HG02870 (cell line): ENCODE measurements at regions not wholly inside any gene's neighbourhood (a gene's known extent, or its start where the extent isn't known, plus 50 kb on each side); places are given as distances from the start of the nearest gene placed in this dataset.
"Not testable (repeated sequence)": the region's sequence is repeated elsewhere in the genome, so short reads cannot be mapped to it uniquely, and the experiment has no call there.

Experiments used
- ATAC-seq: cut with Tn5 transposase; IDR thresholded peaks from one replicate; pipeline ENCODE4 v1.9.1; 2021; ENCODE audit warnings: mild to moderate bottlenecking, moderate library complexity; ENCODE audit not compliant: unreplicated experiment

DNA sequence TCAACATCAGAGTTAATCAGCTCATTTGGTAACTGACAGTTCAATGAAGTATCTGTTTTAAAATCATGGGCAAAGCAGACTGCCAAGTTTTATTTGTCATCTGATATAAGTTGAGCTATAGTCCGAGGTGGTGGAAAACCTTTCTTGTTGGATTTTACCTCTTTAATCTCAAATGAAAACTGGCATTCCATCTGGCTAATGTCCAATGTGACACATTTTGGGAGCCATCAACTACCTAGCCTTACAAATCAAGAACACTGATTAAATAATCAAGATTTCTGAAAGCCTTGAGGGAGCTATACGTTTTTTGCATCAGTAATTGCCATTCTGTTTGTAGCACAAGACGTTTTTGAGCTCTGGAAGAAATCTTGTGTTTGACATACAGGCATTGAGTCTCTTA lies 1380.5 kb upstream of the WWC1 start:
- ATAC-seq: no peak

DNA sequence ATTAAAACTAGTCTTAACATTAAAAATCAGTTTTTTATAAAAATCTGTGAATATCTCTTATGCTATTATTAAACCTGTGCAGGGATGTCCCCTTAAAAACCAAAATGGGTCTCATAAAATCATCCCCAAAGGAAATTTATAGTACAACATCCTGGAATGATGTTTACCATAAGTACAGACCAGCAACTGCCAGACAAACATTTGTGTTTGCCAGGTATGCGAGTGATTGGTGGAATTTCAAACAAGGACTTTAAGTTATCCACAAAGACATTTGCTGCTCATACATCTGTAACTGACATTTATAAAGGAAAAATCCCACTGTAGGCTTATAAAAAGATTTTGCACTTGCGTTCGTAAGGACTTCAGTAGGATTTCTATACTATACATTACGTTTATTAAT lies 1375.4 kb upstream of the WWC1 start:
- ATAC-seq: no peak

DNA sequence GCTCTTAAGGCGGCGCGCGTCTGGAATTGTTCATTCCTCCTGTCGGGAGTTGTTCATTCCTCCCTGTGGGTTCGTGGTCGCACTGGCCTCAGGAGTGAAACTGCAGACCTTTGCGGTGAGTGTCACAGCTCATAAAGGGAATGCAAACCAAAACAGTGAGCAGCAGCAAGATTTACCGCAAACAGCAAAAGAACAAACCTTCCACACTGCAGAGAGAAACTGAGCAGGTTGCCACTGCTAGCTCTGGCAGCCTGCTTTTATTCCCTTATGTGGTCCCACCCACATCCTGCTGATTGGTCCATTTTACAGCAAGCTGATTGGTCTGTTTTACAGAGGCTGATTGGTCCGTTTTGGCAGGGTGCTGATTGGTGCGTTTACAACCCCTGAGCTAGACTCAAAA lies 1365.3 kb upstream of the WWC1 start:
- no peak for ATAC-seq

DNA sequence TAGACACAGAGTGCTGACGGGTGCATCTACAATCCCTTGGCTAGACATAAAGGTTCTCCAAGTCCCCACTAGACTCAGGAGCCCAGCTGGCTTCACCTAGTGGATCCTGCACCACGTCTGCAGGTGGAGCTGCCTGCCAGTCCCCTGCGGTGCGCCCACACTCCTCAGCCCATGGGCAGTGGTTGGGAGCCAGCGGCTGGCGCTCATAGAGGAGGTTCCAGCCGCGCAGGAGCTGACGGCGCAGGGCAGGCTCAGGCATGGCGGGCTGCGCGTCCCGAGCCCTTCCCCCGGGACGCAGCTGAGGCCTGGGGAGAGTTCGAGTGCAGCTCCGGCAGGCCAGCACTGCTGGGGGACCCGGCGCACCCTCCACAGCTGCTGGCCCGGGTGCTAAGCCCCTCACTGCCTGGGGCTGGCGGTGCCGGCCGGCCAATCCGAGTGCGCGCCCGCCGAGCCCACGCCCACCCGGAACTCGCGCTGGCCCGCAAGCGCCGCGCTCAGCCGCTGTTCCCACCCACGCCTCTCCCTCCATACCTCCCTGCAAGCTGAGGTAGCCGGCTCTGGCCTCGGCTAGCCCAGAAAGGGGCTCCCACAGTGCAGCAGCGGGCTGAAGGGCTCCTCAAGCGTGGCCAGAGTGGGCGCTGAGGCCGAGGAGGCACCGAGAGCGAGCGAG lies 1364.5 kb upstream of the WWC1 start:
- not testable (repeated sequence) for ATAC-seq

DNA sequence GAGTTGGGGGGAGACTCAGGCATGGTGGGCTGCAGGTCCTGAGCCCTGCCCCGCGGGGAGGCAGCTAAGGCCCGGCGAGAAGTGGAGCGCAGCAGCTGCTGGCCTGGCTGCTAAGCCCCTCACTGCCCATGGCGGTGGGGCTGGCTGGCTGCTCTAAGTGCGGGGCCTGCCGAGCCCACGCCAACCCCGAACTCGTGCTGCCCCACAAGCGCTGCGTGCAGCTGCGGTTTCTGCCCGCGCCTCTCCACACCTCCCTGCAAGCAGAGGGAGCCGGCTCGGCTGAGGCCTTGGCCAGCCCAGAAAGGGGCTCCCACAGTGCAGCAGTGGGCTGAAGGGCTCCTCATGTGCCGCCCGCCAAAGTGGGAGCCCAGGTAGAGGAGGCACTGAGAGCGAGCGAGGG lies 1355.1 kb upstream of the WWC1 start:
- ATAC-seq: no peak

DNA sequence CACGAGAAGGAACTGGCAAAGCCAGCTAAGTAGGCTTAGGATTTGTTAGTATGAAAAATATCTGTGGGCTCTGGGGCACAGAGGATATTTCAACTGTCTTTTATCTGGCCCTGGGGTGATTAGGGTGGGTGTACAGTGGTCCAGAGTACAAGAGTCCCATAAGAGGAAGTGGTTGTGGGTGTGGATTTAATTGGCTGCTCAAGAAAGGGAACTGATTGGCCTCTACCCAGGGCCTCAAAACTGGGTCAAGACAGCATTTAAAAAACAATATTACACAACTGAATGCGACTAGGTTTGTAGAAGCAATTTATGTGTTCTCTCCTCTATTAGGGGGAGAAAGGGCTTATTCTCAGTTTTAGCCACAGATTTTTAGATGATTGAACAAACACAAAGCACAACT lies 1353.4 kb upstream of the WWC1 start:
- no peak for ATAC-seq

DNA sequence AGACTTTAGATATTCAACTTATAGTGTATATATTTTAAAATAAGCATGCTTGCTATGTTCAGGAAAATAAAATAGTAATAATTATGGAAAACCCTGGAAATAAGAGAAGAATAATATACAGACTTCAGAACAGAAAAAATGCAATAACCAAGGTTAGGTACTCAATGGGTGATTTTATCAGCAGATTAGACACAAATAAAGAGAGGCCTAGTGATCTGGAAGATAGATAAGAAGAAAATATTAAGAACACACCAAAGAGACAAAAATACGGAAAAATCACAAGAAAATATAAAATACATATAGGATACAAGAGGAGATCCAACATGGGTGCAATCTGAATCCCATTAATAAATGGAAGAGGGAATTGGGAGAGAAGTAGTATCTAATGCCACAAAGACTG lies 1348.5 kb upstream of the WWC1 start:
- no peak for ATAC-seq

DNA sequence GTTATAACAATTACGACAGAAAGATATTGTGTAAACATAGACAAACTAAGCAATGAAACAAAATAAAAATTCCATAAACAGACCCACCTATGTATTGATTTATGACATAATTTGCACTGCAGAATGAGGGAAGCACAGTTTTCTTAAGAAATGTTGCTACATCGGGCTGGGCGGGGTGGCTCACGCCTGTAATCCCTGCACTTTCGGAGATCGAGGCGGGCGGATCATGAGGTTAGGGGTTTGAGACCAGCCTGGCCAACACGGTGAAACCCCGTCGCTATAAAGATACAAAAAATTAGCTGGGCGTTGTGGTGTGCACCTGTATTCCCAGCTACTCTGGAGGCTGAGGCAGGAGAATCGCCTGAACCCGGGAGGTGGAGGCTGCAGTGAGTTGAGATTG lies 1344.4 kb upstream of the WWC1 start:
- ATAC-seq: no peak

DNA sequence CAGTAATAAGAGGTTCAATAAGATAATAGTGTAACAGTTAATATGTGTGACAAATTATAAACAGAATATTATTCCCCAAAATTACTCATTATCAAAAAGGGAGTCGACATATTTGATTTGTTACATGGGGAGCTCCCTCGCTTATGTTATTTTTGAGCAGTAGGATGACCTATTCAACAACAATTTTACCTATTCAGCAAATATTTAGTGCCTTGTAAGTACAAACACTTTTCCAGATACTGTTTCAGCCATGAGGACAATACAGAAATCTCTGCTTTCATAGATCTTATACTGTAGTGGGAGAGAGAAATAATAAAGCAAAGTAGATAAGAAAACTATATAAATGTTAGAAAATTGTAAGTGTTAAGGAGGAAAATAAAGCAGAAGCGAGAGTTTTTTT lies 1342.8 kb upstream of the WWC1 start:
- no peak for ATAC-seq

DNA sequence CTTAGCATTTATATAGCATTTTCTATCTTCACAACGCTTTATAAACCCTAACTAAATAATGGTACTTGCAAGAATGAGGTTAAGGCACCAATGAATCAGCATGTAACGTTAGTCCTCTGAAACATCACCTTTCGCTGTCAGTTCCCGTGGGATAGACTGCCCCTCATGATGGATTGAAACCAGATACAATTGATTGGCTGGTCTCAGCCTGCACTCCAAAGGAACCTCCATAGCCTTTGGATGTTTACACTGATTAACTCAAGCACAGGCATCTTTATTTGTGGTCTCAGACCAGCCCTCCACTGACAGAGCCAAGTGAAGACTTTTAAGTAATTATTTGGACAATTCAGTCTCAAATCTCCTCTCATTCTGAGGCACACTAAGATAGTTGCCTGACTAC lies 1339.4 kb upstream of the WWC1 start:
- ATAC-seq: no peak

DNA sequence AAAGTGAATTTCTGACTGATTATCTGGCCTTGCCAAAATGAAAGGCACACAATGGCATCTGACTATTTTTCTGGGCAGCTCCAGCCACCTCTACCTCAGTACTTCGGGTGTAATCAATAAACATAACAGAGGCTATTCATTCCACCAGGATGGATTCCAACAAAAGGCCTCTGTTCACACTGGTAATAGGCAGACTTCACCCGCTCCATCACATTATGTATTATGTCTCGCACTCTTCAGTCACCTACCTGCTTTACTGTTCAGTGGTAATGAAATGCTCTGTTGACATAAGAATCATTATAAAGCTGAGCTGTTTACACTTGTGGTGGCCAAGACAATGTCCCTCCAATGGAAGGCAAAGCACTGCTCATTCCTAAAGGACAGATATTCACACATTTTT lies 1333.7 kb upstream of the WWC1 start:
- ATAC-seq: no peak

DNA sequence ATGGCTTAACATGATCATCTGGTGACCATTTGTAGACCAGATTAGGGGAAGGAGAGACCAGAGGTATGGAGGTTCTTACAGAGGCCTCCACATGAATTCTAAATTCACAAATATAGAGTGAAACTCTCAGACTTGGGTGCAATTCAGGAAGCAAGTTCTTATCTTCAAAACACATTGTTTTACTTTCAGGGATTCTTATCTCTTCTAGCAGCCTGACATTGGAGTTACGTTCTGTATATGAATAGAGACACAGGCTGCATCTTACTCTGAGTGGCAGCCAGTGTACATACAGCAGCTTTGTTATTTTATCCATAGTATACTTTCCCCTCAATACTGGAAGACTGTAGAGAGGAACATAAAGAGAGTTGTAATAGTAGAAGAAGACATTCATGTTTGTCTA lies 1331.7 kb upstream of the WWC1 start:
- no peak for ATAC-seq

DNA sequence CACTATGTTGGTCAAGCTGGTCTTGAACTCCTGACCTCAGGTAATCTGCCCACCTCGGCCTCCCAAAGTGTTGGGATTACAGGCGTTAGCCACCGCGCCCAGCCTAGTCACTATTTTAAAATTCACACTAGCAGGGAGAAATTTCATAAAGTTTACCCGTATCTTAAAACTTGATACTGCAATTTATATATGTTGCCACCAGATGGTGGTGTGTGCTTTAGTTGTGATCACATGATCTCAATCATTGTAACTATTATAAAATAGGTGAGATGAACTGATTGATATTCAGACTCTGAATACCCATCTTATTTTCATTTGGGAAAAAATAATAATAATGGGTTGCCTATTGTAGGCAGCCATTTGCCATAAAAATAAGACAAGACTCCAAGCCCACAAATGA lies 1330.4 kb upstream of the WWC1 start:
- no peak for ATAC-seq

DNA sequence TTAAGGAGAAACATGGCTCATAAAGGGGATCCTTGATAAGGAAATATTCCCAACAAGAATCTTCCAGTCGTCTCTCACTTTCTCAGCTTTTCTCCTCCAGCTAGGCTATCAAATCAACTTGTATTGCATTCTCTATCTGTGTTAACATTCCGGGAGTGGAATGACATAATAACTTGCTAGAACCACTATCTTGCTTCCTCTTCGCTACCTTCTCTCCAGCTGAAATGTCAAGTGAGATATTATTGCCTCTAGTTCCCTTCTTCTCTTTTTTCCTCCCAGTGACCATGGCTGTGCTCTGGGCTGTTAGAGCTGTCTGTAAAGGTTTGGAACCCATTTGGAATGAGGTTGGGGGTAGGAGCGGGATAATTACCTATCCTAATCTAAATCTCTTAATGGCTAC lies 1329.5 kb upstream of the WWC1 start:
- no peak for ATAC-seq

DNA sequence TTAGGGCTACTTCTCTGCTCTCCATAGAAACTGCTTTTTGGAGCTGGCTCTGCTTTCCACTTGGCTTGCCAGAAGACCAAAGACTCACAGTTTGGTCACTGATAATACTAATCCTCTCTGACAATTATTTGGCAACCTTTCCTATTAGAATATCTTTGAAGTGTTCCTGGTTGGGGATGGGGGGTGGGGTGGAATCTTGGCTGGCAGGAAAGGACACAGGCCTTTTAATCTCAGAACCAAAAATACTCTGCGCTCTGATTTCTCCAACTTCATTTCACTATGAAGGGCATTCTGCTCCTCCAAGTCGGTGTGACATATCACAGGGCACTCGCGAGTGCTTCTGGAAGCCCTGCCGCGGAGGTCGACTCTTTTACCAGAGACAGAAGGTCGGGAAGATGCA lies 1329.0 kb upstream of the WWC1 start:
- ATAC-seq: no peak

DNA sequence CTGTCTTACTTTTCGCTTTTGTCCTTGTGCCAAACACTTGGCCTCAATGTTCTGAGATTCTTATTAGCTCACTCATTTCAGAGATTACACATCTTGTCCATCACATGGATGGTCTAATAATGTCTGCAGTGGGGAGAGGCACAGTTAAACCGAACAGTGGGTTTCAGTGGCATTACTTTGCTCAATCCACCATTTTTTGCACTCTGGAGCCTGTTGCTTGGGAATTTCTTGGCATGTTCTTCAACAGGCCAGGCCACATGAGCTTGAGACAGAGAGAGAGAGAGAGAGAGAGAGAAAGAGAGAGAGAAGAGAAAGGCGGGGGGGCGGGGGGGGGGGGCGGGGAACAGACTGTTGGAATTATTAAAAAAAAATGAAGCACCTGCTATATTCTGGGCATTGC lies 1327.8 kb upstream of the WWC1 start:
- ATAC-seq: no peak

DNA sequence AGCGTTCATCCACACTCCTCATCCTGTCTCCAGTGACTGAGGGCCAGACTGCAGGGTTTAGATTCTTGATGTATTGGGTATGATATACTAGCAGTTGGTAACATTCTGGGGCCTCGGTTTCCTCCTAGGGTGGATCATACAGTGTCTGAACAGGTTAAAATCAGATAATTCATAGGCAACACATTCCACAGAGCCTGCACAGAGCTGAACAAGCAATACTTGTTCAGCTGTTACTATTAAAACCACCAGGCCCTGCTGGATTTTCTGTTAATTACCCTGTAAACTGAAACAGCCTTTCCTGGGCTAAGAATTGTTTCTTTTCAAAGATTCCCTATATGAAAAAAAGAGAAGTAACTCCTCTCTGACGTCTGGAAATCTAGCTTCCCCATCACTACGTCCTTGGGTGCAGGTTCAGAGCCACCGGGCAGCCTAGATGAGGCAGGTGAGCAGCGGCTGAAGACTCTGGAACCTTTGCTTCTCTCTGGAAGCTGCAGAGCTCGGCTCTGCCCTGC lies 1313.5 kb upstream of the WWC1 start:
- no peak for ATAC-seq

DNA sequence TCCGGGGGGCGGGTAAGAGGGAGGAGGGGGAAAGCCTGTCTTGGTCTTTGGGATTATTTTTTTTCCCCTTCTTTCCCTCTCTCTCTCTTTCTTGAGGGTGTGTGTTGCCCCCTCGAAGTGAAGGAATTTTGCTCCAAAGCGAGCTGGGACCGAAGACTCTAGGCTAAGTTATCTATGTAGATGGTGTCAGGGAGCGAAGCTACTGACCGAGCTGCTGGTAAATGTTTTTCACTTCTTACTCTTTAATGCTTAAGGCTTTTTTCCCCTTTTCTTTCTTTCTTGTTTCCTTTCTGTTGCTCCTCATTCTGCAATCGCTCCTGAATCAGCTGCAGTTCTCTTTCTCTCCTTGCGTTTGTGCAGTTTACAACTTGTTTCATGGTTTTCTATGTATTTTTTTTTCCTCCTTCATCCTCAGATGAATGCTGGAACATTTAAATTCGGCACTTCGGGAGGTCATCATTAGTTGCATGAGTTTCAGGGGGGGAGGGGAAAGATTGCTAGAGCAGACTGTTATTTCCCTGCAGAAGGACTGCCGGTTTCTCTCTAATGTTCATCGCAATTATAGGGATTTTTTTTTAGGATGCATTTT lies 1312.0 kb upstream of the WWC1 start:
- no peak for ATAC-seq

DNA sequence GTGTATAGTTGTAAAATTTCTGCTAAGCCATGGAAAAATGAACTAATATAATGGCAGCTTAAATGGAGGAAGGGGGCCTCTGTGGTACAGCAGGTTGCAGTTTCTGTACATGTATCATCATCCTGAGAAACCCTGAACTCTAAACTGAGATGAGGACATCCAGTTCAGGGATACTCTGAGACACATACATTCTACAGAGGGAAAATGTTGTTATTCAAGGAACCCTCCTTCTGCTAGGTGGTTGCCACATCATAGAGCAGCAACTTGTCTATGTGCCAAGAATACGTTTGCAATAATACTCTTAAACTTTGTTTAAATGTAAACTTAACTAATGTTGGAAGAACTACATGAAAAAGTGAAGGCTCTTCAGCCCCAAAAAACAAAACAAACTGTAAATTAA lies 1310.8 kb upstream of the WWC1 start:
- ATAC-seq: no peak

DNA sequence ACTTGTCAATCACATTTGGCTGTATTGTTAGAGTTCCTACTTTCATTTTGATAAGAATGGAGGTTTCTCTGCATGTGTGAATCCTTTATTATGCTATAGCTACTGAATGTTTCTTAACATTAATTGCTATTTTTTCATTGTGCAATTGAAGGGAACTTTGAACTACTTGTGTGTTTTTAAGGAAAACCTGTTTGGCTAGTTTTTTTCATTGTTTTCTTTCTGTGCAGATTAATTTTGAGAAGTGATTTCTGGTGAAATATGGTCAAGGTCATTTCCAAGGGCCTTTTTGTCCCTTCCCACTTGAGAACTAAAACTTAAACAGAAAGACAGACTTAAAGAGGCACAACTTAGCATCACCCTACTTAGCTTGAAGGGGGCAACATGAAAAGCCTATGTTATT lies 1309.2 kb upstream of the WWC1 start:
- no peak for ATAC-seq

DNA sequence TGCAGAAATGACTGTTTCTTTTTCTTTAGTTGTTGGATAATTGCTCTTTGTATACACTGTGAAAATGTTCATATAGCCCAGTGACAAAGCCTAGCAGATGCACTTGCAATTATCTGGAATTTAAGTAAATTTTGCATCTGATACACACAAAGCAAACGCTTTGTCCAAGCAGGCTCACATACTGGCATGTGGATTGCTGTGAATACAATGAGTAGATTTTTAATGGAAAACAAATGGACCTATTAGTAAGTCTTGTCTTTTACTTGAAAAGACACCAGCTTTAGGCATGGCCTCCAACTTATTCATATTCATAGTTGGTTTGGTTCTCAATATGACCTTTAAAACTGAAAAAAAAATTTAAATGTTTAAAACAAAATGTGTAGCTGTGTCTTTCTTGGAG lies 1299.8 kb upstream of the WWC1 start:
- no peak for ATAC-seq

DNA sequence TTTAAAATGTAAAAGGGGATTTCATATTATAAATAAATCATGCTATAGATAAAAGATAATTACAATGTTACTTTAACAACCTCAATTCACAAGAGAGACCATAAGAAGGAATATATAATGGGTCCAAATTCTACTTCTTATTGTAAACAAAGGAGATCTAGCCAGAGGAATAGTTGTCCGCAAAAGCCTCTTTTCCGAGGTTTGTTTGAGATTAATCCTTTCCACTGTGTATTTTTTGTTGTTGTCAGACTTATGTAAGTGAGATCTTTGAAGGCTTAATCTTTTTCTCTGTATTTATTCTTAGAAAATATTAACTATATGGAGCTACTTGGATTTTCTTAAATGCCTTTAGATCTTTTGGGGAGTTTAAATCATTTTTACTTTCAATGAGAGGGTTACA lies 1299.3 kb upstream of the WWC1 start:
- ATAC-seq: no peak
